MV-4-11 (cell line): ENCODE measurements at regions not wholly inside any gene's neighbourhood (a gene's known extent, or its start where the extent isn't known, plus 50 kb on each side); places are given as distances from the start of the nearest gene placed in this dataset.
"Not testable (repeated sequence)": the region's sequence is repeated elsewhere in the genome, so short reads cannot be mapped to it uniquely, and the experiment has no call there.

Experiments used
- DNase-seq: peaks from one replicate; lab custom pipeline; 2025; lab: John Stamatoyannopoulos, UW

DNA sequence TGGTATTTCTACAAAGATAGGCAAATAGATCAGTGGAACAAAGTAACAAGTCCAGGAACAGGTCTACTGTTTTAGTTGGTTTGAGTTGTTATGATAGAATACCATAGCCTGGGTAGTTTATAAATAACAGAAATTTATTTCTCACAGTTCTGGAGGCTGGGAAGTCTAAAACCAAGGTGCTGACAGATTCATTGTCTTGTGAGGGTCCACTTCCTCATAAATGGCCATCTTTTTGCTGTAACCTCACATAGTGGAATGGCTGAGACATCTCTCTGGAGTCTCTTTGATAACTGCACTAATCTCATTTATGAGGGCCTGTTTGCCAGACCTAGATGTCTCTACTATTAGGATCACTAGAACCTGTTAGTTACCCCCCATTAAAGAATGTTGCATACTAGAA, 152.3 kb upstream of the MYRIP start:
- DNase-seq = peak; percentile 70

DNA sequence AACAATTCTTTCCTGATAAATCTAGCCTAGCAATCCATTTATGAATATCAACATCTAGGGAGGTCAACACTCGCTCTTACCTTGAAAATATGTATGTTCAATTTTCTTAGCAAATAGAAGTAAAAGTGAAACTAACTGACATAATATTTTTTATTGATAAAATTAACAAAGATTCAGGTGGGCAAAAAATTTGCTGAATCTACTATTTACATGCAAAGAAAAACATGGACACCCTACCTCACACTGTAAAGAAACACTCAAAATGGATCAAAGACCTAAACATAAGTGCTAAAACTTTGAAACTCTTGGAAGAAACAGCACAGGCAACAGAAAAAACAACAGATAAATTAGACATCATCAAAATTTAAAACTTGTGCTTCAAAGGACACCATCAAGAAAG, 151.6 kb upstream of the MYRIP start:
- DNase-seq = no peak

DNA sequence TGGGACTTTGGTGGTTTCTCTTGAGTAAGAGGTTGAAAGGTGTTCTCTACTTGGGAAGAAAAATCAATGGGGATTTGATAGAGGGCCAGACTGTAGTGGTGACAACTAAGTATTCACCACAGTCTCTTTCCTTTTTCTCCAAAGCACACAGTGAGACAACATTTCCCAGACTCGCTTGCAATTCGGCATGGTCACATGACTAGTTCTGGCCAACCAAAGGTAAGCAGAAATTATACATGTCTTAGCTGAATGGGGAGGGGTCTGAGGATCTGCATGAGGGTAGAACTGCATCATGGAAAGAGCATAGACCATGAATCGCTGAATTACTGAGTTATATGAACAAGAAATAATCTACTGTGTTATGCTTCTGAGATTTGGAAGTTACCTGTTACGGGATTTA, 144.5 kb upstream of the MYRIP start:
- DNase-seq = no peak

DNA sequence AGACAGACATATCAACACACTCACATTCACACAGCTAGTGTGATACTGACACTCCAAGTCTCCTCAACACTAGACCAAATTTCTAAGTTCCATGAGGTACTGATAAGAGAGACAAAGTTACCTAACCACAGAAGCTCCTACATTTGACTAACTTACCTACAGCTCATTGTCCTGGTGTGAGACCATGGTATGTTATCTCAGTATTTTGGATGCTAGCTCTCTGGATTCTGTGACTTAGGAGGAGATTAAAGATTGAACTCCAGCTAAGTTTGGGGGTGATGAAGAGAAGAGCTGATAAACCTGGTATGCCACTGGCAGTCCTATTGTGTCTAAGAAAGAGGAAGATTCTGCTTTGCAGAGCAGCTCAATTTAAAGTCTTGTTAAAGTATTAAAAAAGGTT, 144.0 kb upstream of the MYRIP start:
- DNase-seq = no peak

DNA sequence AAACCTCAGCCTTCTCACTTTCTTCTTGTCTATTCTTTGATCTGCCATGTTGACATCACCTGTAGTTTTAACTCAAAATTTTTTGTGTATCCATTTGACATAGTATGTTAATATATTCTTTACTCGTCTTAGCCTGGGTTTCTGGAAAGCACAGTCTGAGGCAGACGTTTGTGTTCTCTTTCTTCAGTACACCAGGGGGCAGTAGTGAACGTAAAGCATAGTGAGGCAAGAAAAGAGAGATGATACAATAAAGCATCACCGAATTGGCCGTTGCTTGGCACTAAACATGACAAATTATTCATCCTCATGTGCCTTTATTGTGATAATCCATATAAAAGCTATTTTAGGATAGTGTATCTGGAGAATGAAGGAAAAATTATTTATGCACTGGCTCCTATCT, 141.0 kb upstream of the MYRIP start:
- peak; percentile 6 for DNase-seq

DNA sequence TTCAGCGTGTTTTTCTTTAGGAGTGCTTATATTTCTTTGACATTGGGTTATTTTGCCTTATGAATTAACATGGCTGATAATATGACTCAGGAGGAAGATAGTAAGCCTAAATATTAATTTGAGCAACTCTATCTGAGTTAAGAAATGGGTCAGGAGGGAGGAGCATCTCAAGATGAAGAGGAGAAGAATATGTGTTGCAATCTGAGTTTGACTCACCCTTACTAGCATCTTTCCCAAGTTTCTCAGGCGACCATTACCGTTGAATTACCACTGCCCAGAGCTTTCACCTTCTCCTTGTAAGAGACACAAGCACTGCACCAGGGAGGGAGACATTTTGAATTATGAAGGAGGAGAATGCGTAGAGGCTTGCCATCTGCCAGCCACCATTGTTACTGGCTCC, 138.3 kb upstream of the MYRIP start:
- peak; percentile 11 for DNase-seq

DNA sequence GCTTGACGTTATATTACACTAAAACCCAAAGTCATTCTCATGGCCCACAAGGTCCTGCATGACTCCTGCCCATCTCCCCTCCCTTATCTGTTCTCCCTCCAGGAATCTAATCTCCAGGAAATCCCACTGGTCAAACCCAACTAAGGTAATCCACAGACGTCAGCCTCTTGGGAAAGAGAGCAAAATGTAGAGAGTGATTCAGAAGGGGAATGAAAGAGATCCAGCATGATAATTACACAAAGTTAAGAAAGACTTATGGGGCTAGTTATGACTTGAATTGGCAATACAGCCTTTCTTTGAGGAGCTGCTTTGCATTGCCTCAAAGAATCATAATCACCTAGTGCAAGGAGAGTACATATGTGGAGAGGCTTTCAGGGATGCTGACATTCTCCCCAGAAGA, 137.8 kb upstream of the MYRIP start:
- DNase-seq = no peak

DNA sequence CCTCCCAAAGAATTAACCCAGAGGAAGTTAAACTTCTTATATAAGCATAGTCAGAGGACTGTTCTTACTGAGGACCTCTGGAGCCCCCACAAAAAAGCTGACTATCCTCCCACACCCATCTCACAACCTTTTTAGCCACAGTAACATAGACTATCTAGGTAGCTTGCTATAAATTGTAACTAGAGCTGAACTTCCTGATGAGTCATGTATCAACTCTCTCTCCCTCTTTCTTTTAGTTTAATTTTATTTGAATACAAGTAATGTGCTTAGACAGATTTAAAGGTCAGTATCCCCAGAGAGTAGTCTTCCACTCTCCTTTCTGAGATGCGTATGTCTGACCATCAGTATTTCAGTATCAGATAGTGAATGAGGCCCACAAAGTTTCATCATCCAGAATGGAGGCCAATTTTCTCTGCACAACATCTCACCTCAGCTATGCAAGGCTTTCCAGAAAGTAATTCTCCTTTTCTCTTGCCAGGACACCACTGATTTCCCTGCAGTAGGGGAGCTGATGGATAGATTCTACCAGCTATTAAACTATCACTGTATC, 104.0 kb upstream of the MYRIP start:
- DNase-seq = no peak

DNA sequence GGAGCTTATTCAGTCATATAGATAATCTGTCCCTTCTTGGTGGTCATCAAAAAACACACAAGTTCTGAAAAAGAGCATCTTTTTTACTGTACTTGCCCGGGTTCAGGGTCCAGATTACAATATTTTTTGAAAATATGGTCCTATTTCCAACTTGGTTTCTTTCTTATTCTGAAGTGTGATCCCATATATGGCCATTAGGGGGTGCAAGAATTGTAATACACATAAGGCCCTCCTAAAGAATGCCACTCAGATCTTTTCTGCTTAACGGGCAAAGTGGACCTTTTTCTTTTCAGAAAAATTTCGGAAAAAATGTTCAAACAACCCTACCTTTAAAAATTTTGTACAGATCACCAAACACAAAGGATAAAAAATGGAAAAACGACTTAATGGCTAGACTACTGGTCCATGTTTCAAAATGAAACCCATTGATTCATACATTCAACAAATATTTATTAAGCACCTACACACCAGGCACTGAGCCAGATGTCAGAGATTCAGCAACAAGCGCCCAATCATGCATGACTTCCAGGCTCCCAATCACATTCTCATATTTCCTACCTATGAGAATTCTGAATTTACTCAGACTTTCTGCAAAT, 102.0 kb upstream of the MYRIP start:
- DNase-seq = no peak

DNA sequence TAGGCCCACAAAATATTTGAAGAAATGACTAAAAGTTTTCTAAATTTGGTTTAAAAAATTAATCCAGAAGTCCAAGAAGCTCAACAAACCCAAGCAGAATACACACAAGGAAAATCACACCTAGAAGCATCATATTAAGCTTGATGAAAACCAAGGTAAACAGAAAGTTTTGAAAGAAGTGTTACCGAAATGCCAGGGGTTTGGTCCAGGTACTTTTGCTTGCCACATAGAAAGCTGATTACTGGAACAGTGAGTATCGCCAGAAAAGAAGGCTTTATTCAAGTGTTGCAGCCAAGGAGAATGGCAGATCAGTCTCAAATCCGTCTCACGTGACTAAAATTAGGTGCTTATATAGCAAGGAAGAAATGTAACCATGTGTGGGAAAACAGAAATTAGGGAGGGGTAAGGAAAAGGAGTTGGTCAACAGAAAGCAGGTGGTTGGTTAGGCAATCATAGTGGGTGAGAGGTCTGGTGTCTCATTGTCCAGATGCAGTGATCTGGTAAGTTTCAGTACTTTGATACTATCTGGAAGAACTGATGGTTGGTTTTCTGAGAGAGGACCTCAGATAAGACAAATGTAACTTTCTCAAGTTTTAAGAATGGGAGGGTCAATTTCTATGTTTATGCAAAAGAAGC, 96.9 kb upstream of the MYRIP start:
- no peak for DNase-seq

DNA sequence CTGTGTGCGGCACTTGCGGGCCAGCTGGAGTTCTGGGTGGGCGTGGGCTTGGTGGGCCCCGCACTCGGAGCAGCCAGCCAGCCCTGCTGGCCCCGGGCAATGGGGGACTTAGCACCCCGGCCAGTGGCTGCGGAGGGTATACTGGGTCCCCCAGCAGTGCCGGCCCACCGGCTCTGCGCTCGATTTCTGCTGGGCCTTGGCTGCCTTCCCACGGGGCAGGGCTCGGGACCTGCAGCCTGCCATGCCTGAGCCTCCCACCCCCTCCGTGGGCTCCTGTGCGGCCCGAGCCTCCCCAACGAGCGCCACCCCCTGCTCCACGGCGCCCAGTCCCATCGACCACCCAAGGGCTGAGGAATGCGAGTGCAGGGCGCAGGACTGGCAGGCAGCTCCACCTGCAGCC, 96.1 kb upstream of the MYRIP start:
- DNase-seq = not testable (repeated sequence)

DNA sequence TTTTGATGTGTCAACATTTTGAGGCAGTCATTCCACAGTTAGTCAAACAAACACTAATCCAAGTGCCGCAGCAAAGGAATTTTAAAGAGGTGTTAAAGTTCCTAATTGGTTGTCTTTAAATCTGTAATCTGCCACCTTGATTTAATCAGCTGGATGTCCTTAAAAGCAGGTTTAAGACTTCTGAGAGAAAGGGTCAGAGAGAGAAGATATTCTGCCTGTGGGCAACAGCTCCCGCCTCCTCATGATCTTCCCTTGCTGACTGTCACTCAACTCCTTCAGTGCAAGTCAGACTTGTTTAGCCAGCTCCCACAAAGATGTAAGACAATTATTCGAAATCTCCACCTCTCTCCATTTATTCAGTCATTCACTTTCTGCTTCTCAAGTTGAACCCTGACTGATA, 92.6 kb upstream of the MYRIP start:
- no peak for DNase-seq

DNA sequence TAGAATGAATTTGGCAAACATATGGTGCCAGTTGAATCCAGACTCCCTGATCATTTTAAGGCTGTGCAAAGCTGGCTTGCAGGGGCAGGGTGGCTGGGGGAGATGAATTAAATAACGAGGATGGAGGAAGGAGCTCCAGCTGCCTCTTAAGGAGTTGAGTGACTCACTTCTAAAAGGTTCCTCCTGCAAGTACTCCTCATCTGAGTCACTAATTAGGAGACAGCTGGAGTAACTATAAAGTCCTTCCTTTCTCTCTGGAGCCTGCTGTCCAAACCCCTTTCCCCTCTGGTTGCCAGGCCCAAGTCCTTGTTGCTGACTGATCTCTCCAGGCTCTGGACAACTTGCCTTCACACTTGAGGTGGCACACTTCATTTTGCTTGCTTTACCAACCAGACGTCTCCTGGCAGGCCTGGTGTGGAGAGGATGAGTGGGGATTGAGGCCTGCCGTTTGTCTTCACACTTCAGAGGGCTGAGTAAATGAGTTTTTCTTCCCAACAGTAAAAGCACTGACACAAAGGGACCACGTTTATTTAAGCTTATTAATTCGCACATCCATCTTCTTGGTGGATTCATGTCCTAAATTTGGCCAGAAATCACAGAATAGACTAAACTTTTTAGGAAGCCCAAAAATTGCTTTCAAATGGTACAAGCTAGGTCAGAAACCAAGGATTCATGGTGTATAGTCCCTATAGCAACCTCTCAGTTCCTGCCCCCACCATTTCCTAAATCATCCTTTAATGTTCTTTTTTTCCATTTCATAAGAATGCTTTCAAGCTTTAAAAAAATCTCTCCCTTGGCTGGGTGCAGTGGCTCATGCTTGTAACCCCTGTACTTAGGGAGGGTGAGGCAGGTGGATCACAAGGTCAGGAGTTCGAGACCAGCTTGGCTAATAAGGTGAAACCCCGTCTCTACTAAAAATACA, 90.5 kb upstream of the MYRIP start:
- DNase-seq = peak; percentile 19

DNA sequence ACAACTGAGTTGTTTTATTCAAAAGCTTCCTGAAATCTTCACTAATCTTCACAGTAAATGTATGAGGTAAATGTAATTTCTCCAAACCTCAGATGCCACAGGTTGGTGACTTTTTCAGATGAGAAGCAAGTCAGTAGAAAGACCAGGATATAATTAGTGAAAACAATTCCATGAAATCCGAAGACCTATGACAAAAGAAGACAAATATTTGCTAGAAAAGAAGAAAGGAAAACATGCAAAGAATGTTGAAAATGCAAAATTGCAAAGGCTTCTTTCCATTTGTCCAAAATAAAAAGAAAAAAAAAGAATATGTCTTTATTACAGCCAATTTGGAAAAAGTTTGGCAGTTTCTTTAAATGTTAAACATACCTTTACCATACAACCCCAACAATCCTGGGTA, 88.3 kb upstream of the MYRIP start:
- DNase-seq = no peak

DNA sequence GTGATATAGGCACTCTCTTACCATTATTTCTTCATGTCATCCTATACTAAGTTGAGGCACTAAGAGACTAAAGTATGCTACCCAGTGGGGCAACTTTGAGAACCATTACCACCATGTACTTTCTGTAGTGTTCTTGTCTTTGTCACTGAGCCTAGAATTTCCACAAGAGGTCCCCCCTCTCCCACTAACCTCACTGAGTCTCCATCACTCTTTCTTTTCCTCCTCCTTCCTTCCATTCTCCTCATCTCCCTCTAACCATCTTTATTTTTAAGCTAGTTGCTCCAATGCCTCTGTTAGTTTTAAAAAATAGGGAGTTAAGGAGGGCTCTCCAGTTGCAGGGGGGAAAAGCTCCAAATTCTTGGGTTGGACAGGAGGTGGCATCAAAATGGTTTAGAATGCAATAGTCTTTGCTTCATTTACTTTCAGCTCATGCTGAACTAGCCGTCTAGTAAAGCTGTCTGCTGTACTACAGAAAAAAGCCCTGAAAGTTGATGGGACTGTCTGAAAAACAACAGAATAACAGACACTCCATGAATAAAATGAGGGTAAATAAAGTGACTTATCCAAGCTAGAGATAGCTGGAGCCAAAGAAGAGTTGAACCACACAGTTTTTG, 85.1 kb upstream of the MYRIP start:
- DNase-seq = no peak

DNA sequence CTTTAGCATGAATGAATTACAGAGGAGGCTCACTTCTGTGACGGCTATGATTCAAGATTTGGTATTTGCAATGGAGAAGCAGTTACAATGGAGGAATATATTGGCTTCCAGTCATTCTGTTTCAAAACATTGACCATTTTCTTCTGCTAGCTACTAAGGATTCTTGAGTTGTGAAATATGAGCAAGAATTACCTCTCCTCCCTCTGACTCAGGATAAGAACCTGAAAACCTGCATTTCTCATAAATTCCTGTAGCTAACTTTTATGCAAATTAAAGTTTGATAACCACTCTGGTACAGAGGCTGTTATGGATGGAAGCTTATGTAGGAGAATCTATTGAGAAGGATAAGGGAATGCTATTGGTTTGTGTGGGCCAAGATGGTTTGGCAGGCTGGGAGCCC, 84.1 kb upstream of the MYRIP start:
- DNase-seq = no peak

DNA sequence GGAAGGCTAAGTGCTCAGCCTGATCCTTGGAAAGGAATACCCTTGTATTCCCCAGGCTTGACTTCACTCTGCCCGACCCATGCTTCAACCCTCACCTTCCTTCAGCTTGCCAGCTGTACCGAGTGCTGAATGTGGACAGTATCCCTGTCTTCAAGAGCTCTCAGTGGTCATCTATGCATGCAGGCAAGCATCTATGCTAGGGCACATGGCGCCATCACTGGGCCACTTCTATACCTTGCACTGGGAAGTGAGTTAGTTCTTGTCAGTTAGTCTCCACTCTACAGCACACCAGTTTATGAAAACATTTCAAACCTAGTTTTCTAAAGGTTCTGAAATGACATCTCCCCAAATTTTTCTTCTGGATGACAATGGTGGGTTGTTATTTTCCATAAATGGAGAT, 82.0 kb upstream of the MYRIP start:
- DNase-seq = no peak

DNA sequence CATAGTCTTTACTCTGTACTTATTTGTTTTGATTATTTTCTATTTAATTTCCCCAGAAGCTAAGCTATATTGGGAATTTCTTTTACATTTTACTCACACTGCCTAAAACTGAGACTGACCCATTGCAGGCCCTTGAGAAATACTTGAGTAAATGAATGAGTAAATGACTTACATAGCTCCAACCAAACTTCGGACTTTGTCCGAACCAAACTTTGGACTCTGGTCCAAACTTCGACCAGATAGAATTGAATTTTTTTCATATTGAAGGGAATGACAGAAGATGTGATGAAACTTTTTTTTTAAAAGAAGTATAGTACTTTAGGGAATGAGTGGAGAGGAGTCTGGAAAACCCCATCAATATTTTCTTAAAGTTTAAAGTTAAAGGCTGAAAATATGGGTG, 75.6 kb upstream of the MYRIP start:
- no peak for DNase-seq

DNA sequence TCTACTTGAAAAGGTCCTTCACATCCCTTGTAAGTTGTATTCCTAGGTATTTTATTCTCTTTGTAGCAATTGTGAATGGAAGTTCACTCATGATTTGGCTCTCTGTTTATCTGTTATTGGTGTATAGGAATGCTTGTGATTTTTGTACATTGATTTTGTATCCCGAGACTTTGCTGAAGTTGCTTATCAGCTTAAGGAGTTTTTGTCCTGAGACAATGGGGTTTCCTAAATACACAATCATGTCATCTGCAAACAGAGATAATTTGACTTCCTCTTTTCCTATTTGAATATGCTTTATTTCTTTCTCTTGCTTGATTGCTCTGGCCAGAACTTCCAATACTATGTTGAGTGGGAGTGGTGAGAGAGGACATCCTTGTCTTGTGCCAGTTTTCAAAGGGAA, 69.8 kb upstream of the MYRIP start:
- not testable (repeated sequence) for DNase-seq

DNA sequence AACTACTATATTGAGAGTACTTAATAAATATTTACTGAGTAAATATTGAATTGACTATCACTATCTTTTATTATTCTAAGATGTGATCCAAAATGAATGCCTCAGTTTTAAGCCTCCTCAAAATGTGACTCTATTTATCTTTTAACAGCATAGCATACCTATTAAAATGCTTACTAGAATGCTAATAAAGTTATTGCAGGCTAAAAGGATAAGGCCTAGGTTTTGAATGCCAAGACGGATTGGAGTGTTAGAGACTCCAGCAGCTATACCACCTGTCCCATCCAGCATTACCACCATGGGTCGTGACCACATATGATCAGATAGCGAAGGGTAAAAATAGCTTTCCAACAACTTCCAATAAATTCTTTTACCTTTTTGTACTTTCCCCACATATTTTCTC, 64.7 kb upstream of the MYRIP start:
- no peak for DNase-seq

DNA sequence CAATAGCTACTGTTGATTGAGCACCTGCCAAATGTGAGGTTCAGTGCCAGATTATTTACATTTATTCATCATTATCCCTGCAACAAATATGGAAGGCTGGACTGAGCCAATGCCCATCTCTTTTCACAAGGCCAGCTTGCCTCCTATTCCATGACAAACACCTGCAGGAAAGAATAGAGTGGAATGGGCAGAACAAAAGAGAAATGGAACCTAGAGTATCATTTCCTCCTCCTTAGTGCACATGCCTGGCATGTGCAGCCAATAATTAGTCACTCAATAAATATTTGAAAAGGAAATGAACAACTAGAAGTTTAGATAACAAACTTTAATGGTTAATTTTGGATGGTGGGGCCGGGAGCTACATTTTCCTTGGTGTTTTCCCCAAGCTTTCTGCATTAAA, 61.4 kb upstream of the MYRIP start:
- no peak for DNase-seq

DNA sequence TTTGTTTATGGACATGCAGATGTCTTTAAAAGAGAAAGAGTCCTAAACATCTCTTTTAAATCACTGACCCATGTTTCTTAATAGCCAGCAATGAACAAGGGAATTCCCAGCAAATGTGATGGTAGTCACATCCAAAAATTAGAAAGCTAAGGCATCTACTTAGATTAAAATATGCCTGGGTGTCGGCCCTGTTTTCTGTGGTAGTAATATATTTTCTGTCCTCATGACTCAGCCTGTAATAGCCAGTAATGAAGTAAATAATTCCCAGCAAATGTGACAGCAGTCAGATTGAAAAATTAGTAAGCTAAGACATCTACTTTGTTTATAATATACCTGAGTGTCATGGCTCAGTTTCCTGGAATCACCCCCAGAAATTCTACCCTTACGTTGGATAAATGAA, 60.6 kb upstream of the MYRIP start:
- DNase-seq = no peak

DNA sequence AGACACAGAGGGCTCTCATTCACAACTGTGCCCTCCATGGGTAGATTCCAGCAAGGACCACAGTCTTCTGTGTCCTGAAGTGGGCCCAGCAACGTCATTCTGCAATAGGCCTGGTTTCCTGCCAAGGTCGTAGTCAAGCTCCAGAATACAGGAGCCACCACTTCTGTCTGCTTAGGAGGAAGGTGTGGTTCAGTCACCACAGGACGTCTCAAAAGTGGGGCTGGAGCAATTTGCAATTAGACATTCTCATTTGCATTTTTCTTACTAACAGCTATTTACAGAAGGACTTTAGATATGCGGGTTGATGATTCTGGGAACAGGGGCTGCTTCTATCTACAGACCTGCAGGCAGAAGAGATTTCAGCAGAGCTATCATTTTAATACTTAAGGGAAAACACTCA, 58.7 kb upstream of the MYRIP start:
- no peak for DNase-seq
